ENCODE measurements at regions not wholly inside any gene's neighbourhood (a gene's known extent, or its start where the extent isn't known, plus 50 kb on each side); places are given as distances from the start of the nearest gene placed in this dataset.

DNA sequence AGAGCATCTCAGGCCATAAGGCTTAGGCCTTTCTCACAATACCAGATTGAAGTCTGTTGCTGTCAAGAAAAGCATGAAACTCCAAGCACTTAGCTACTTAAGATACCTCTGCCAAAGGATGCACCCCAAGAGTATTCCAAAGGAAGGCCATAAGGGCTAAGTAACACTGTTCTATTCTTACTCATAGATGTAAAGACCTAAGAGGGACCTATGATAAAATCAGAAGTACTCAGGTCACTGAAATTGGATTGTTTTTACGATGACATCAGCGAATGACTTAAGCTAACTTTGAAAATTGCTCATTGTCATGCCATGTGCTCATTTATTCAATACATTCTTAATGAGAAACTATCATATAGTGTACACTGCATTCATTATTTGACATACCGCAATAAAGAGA lies 172.8 kb downstream of the KCNA4 start:
- TF ChIP-seq, protein P1, sequence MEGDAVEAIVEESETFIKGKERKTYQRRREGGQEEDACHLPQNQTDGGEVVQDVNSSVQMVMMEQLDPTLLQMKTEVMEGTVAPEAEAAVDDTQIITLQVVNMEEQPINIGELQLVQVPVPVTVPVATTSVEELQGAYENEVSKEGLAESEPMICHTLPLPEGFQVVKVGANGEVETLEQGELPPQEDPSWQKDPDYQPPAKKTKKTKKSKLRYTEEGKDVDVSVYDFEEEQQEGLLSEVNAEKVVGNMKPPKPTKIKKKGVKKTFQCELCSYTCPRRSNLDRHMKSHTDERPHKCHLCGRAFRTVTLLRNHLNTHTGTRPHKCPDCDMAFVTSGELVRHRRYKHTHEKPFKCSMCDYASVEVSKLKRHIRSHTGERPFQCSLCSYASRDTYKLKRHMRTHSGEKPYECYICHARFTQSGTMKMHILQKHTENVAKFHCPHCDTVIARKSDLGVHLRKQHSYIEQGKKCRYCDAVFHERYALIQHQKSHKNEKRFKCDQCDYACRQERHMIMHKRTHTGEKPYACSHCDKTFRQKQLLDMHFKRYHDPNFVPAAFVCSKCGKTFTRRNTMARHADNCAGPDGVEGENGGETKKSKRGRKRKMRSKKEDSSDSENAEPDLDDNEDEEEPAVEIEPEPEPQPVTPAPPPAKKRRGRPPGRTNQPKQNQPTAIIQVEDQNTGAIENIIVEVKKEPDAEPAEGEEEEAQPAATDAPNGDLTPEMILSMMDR (IDR thresholded peaks at IDR 0.05; ENCODE audit: insufficient read depth, low read depth, low read length), result no peak
- no peak for TF ChIP-seq EZH2 (IDR thresholded peaks at IDR 0.05; ENCODE audit: insufficient read depth, low read length)
